ENCODE measurements at regions not wholly inside any gene's neighbourhood (a gene's known extent, or its start where the extent isn't known, plus 50 kb on each side); places are given as distances from the start of the nearest gene placed in this dataset.

DNA sequence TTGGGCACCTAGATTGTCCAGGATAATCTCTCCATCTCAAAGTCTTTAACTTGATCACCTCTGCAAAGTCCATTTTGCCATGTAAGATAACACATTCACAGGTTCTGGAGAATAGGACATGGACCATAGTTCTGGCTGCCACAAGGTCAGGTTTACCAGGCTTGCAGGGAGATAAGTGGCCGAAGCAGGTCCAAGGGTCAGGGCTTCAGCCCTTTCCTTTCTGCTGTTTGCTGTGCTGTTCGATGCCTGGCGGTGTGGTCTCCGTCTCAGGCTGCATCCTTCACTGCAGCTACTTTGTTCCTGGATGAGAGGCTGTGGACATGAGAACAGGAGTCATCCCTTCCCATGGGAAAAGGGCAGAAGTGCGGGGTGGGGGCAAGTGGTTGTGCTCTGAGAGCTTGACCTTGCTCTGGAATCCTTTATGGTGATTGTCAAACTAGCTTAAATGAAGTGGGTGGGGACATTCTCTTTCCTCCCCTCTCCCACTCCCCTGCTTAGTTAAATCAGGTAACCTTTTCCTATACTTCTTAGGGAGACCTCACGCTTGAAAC lies 320.2 kb upstream of the C2CD4B start:
- TF ChIP-seq, protein P1, sequence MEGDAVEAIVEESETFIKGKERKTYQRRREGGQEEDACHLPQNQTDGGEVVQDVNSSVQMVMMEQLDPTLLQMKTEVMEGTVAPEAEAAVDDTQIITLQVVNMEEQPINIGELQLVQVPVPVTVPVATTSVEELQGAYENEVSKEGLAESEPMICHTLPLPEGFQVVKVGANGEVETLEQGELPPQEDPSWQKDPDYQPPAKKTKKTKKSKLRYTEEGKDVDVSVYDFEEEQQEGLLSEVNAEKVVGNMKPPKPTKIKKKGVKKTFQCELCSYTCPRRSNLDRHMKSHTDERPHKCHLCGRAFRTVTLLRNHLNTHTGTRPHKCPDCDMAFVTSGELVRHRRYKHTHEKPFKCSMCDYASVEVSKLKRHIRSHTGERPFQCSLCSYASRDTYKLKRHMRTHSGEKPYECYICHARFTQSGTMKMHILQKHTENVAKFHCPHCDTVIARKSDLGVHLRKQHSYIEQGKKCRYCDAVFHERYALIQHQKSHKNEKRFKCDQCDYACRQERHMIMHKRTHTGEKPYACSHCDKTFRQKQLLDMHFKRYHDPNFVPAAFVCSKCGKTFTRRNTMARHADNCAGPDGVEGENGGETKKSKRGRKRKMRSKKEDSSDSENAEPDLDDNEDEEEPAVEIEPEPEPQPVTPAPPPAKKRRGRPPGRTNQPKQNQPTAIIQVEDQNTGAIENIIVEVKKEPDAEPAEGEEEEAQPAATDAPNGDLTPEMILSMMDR (IDR thresholded peaks at IDR 0.05; ENCODE audit: poor library complexity) = no peak
- TF ChIP-seq EZH2 (IDR thresholded peaks at IDR 0.05; ENCODE audit: borderline replicate concordance) = no peak
